Muscle of leg (tissue), 3 donors: ENCODE measurements at regions not wholly inside any gene's neighbourhood (a gene's known extent, or its start where the extent isn't known, plus 50 kb on each side); places are given as distances from the start of the nearest gene placed in this dataset.

ENCODE experiments used
- DNase-seq: peaks from one replicate; pipeline ENCODE4 v3.0.0; 2013
- H3K27ac ChIP-seq: one replicate; pipeline ENCODE4 v1.5.1; 2013; ENCODE audit warnings: mild to moderate bottlenecking, low read length, control low read depth
- H3K27me3 ChIP-seq: one replicate; pipeline ENCODE4 v1.6.1; 2013; ENCODE audit warnings: low read length; ENCODE audit not compliant: control insufficient read depth, insufficient read depth
- H3K36me3 ChIP-seq: one replicate; pipeline ENCODE4 v1.6.1; 2013; ENCODE audit warnings: low read length; ENCODE audit not compliant: control insufficient read depth, insufficient read depth
- H3K4me1 ChIP-seq: one replicate; pipeline ENCODE4 v1.6.1; 2013; ENCODE audit warnings: low read length; ENCODE audit not compliant: control insufficient read depth, insufficient read depth
- H3K4me3 ChIP-seq: one replicate; pipeline ENCODE4 v1.5.1; 2013; ENCODE audit warnings: low read length, control low read depth
- H3K9me3 ChIP-seq: replicated peaks from 2 replicates; pipeline ENCODE4 v1.6.1; 2013; ENCODE audit warnings: low read depth, low read length; ENCODE audit not compliant: control insufficient read depth
- WGBS: methylation state at CpG from one replicate; pipeline ENCODE4 v1.1.5; 2013; ENCODE audit warnings: missing lambda C conversion rate; ENCODE audit not compliant: insufficient coverage; 5-methylcytosine and 5-hydroxymethylcytosine counted together

DNA sequence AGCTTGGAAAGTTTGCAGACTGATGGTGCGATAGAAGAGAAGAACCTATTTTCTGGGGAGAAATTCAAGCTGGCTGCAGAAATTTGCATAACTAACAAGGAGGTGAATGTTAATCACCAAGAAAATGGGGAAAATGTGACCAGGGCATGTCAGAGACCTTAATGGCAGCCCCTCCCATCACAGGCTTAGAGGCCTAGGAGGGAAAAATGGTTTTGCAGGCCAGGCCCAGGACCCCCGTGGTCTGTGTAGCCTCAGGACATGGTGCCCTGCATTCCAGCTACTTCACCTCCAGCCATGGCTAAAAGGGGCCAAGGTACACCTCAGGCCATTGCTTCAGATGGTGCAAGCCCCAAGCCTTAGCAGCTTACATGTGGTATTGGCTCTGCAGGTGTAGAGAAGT lies 207.1 kb upstream of the CXorf66 start:
- H3K9me3 ChIP-seq: peaks cover 5% of the 10 kb centered on the region
- no peaks in the 10 kb centered on the region for H3K4me1 ChIP-seq
- no peak overlapping the region for H3K27ac ChIP-seq
- WGBS: 100% methylated on average over 1 of the region's 2 CpGs
- no peaks in the 10 kb centered on the region for H3K27me3 ChIP-seq
- no peaks in the 10 kb centered on the region for H3K36me3 ChIP-seq
- no peak for DNase-seq
- no peak overlapping the region for H3K4me3 ChIP-seq

GRCh38 chrX:140167551-140167950 lies 202.2 kb upstream of the CXorf66 start:
- Histone ChIP-seq H3K9me3 (peaks cover 4% of the 10 kb centered on the region), H3K4me1 (no peaks in the 10 kb centered on the region), H3K27ac (no peak overlapping the region), H3K4me3 (no peak overlapping the region), H3K27me3 (no peaks in the 10 kb centered on the region), H3K36me3 (no peaks in the 10 kb centered on the region)
- DNase-seq: no peak
- no CpG with 5 or more reads among the region's 2 CpGs for WGBS

DNA sequence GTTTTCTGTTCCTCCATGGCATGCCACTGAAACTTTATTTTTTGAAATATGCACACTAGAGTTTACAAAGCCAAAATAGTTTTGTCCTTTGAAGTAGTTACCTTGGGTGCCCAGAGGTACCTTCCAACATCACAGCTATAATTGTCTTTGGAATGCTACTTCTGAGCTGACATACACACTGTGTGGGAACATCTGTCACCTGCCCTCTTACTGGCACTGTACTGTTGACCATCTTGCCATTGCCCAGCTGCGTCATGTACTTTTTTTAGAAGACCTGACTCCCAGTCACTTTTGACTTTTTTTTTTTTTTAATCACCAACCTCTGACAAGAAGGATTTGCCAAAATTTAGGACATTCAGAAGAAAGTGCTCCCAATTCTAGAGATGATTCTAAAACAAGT lies 200.5 kb upstream of the CXorf66 start:
- H3K4me3 ChIP-seq: no peak overlapping the region
- H3K4me1 ChIP-seq: no peaks in the 10 kb centered on the region
- H3K27ac ChIP-seq: no peak overlapping the region
- WGBS: no CpG with 5 or more reads among the region's 1 CpG
- H3K9me3 ChIP-seq: no peaks in the 10 kb centered on the region
- no peaks in the 10 kb centered on the region for H3K36me3 ChIP-seq
- H3K27me3 ChIP-seq: no peaks in the 10 kb centered on the region
- no peak for DNase-seq

DNA sequence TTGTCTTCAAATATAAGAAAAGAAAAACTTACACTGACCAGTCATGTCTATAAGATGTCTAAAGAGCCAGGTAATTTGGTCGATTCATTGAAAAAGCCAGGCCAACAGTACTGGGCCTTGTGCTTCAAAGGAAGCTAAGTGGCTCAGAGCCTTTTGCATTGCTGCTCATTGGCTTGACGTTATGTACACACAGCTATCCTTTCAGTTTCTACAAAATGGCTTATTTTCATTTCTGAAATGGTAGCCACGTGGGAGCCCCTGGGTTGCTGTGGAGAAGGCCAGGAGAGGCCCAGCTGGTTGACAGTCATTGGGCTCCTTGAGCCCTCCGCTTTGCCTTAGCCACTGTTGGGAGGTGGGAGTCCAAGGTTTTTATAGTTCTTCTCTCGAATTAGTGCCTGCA lies 199.1 kb upstream of the CXorf66 start:
- Histone ChIP-seq H3K36me3 (no peaks in the 10 kb centered on the region), H3K4me1 (no peaks in the 10 kb centered on the region), H3K27me3 (no peaks in the 10 kb centered on the region), H3K9me3 (no peaks in the 10 kb centered on the region), H3K4me3 (no peak overlapping the region), H3K27ac (no peak overlapping the region)
- no peak for DNase-seq
- 38% methylated on average over 2 of the region's 5 CpGs for WGBS

DNA sequence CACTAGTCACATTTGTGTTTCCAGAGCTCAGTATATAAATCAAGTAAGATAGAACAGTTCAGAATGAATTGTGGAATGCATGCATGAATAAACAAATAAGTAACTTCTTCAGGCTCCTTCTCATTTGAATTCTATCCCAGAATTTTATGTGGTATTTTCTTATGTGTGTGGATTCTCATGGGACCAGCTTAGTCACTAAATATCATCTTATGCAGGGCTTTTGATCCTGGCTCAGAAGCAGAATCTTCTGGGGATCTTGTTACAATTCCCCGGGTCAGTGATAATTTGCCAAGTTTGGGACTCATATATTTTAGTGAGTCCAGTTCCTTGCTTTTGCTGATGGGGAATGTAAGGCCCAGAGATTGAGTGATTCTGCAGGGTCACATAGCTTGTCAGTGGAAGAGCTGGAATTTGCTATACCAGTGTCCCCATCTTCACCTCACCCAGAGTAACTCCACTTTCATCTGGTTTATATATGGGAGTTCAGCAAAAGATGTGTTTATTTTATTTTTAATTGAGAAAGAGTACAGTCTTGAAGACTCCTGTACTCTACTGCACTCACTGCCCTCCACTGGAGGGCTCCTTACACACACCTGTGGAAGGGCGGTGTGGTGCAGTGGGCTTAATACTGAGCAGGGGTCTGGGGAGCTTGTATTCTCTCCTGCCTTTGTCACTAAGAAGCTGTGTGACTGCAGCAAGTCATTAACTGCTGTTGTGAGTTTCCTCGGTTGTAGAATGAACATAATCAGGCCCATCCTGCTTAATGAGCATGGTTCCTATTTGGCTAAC lies 198.2 kb upstream of the CXorf66 start:
- H3K27ac ChIP-seq: no peak overlapping the region
- DNase-seq: peak; percentile 38
- no peak overlapping the region for H3K4me3 ChIP-seq
- H3K27me3 ChIP-seq: no peaks in the 10 kb centered on the region
- no peaks in the 10 kb centered on the region for H3K9me3 ChIP-seq
- H3K4me1 ChIP-seq: no peaks in the 10 kb centered on the region
- no CpG with 5 or more reads among the region's 3 CpGs for WGBS
- no peaks in the 10 kb centered on the region for H3K36me3 ChIP-seq

- H3K4me3 ChIP-seq: no peak overlapping the region
- no peak overlapping the region for H3K27ac ChIP-seq
- no peaks in the 10 kb centered on the region for H3K36me3 ChIP-seq
- H3K4me1 ChIP-seq: no peaks in the 10 kb centered on the region
- WGBS: no CpG with 5 or more reads among the region's 4 CpGs
- peaks cover 2% of the 10 kb centered on the region for H3K9me3 ChIP-seq
- peaks cover 5% of the 10 kb centered on the region for H3K27me3 ChIP-seq
- peak; percentile 26 for DNase-seq
Observed at GRCh38 chrX:140157611-140158010, 192.3 kb upstream of the CXorf66 start.

DNA sequence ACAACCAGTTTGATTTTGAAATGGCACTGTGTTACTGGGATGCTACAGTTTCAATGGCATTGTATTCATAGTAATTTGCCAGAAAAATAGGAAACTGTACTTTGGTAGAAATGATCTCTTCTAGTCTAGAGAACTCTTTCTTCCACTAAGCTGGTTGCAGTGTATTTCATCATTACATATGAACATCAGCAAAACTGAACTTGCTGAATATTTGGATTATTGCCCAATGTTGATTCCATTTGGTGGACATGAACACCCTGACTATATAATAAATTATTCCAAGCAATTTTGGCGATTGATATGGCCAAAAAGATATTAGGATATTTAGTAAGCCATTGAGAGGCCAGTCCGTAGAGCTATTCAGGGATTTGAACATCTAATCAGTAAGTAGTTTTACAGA lies 191.8 kb upstream of the CXorf66 start:
- no peak overlapping the region for H3K27ac ChIP-seq
- H3K4me1 ChIP-seq: no peaks in the 10 kb centered on the region
- no CpG with 5 or more reads among the region's 2 CpGs for WGBS
- DNase-seq: peak; percentile 20
- peaks cover 5% of the 10 kb centered on the region for H3K27me3 ChIP-seq
- H3K36me3 ChIP-seq: no peaks in the 10 kb centered on the region
- H3K9me3 ChIP-seq: peaks cover 2% of the 10 kb centered on the region
- H3K4me3 ChIP-seq: no peak overlapping the region

DNA sequence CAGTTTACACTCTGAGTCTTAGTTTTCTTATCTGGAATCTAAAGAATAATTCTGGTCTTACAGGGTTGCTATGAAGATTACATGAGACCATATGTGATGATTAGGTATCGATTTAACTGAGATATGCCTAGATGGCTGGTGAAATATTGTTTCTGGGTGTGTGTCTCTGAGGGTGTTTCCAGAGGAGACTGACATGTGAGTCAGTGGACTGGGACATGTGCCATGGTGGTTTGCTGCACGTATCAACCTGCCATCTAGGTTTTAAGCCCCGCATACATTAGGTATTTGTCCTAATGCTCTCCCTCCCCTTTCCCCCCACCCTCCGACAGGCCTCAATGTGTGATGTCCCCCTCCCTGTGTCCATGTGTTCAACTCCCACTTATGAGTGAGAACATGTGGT lies 186.0 kb upstream of the CXorf66 start:
- H3K27ac ChIP-seq: no peak overlapping the region
- no peak for DNase-seq
- no peaks in the 10 kb centered on the region for H3K36me3 ChIP-seq
- H3K27me3 ChIP-seq: peaks cover 5% of the 10 kb centered on the region
- no CpG with 5 or more reads among the region's 4 CpGs for WGBS
- peaks cover 2% of the 10 kb centered on the region for H3K9me3 ChIP-seq
- H3K4me3 ChIP-seq: no peak overlapping the region
- H3K4me1 ChIP-seq: no peaks in the 10 kb centered on the region

DNA sequence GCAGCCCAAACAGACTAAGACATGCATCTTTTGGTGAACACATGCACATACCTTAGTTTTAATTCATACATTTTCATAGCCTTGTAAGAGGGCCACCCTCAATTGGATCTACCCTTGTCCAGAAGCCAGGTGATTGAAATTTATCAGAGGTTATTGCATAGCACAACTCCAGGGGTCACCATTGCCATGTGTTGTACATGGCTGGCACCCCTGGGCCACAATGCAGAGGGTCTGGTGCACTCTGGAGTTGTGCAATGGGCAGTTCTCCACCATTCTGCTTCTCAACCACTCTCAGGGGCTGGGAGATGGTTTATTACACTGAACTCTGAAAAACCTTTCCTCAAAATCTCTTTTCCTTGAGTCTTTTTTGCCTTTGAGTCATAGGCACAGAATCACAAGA lies 184.4 kb upstream of the CXorf66 start:
- Histone ChIP-seq H3K9me3 (no peaks in the 10 kb centered on the region), H3K36me3 (no peaks in the 10 kb centered on the region), H3K4me3 (no peak overlapping the region), H3K4me1 (no peaks in the 10 kb centered on the region), H3K27me3 (no peaks in the 10 kb centered on the region), H3K27ac (no peak overlapping the region)
- no peak for DNase-seq

GRCh38 chrX:140141444-140142029 lies 176.2 kb upstream of the CXorf66 start:
- Histone ChIP-seq H3K9me3 (no peaks in the 10 kb centered on the region), H3K27me3 (peaks cover 2% of the 10 kb centered on the region), H3K4me1 (no peaks in the 10 kb centered on the region), H3K4me3 (no peak overlapping the region), H3K27ac (no peak overlapping the region), H3K36me3 (no peaks in the 10 kb centered on the region)
- DNase-seq: peak; percentile 51
- no CpG with 5 or more reads among the region's 5 CpGs for WGBS
